ENCODE measurements at regions not wholly inside any gene's neighbourhood (a gene's known extent, or its start where the extent isn't known, plus 50 kb on each side); places are given as distances from the start of the nearest gene placed in this dataset.

DNA sequence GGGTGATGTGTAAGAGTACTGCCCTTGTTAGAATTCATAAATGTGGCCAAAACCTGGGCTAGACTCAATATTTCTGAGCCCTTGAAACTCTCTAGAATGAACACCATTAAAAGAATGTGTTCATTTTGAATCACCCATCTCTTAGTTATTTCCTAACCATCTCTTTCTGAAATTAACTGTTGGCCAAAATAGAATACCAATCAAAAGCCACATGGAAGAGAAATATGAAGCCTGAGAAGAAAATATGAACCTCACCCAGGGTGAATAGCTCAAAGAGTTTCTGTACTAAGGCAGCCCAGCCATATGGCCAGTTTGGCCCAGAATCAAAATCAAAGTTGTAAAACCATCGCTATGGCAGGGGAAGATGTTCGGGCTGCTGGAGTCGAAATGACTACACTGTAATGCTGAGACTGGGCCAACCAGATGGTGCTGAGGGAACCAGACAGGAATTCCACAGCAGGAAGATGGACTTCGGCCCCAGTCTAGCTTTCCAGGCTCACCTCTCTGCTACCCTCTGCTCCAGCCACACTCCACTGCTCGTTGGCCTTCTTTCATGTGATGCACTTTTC lies 154.3 kb upstream of the ZFHX3 start:
- DNase-seq, result no peak

DNA sequence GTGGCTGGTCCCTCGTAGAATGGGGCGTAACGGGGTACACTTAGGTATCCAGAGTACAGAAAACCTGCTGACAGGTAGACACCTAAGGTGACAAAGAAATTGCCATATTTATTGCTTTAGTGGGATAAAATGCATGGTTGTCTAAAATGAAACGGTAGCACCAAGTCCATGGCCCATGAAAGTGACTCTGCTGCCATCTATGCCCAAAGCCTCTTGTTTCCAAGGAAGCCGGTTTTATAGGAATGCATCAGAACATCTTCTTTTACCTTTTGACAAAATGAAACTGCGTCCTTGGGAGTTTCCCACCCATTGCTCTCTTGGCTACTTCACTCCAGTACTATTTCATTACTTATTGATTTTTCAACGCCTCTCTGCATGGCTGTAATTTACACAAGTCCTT lies 151.3 kb upstream of the ZFHX3 start:
- no peak for DNase-seq

DNA sequence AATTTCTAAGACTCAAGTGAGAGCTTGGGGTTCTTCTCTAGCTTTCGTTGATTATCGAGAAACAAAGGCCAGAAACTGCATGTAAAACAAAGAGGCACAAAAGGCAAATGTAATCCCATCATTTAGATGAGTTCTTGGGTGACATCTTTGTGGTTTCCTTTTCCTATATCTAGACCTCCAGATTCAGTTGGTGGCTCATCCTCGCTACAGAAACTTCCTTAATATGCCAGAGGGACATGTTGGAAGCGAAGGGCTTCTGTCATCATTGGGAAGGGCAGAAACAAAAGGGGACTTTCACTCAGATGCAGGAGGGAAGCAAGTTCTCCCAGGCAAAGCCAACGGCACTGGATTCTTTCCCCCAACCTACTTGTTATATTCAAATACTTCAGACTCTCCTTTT lies 150.6 kb upstream of the ZFHX3 start:
- DNase-seq, result no peak

DNA sequence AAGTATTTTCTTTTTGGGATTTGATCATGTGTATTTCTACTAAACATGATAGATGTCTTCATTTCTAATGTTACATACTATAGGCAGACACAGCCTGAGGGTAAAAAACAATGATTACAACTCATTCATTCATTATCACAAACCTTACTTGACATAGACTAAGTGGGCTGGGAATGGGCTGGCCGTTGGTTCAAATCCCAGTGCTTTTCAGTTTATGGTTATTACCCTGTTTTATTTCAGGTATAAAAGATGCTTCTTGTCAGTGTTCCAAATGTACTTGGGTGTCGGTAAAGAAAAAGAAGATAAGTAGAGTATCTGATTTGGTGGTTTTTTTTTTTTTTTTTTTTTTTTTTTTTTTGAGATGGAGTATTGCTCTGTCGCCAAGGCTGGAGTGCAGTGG lies 149.7 kb upstream of the ZFHX3 start:
- DNase-seq, result no peak

DNA sequence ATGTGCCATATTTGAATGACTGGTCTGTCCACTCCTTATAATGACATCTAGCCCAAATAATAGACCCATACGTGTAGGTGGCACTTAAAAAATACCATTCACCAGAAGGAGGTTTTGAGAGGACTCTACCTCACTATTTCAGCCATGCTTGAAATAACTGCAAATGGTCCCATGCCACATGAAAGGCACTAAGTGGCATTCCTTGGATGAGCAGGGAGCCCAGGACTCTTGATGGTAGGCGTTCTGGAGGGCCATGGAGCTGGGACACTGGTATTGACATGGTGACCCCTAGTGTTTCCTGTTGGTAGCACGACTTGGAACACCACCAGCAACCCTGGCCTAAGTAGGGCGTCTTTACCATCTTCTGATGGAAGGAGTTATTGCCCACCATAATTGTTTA lies 148.7 kb upstream of the ZFHX3 start:
- peak in 3 of 6 experiments; percentile 2 to 6 (median 2) for DNase-seq

DNA sequence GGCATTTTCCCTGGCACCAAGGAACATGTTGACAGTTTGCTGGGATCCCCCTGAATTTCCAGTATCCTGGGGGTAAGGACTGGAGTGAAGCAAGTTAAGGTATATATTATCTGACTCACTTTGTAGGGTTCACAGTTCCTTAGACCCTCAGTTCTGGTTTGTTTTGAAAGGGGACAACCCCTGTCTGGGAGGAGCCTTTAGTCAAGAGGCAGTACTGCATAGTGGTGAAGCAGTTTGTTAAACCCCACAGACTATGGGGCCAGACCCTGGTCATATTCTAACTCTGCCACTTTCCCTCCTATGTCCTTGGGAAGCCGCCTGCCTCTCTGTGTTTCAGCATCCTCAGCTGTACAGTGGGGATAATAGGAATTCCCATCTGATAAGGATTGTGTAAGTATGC lies 145.5 kb upstream of the ZFHX3 start:
- no peak for DNase-seq

DNA sequence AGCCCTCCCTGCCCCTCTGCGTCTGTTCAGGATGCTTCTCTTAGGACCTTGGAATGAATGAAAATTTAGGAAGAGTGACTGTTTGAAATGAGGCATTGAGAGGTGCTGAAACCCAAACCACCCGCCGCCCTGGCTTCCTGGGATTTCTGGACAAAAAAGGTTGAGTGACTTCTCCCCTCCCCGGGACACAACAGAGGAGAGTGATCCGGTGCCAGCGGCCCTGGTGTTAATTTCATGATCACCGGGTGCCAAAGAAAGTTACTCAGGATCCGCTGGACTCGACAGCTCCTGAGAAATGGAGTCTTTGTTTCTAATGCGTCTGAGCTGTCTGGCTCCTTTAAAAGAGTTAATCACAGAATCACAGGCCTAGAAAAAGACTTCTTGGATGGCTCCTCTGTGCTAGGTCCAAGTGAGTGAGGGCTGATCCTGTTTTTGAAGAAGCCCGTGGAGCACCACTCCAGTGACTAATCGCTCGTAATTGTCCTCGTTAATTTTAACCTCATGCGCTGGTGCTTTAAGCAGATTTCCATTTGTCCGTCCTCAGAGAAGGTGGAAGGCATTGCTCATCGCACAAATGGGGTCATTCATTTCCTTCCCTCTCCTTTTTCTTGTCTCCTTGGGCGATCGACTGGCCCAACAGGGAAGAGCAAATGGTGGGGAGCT lies 144.4 kb upstream of the ZFHX3 start:
- DNase-seq, result no peak

DNA sequence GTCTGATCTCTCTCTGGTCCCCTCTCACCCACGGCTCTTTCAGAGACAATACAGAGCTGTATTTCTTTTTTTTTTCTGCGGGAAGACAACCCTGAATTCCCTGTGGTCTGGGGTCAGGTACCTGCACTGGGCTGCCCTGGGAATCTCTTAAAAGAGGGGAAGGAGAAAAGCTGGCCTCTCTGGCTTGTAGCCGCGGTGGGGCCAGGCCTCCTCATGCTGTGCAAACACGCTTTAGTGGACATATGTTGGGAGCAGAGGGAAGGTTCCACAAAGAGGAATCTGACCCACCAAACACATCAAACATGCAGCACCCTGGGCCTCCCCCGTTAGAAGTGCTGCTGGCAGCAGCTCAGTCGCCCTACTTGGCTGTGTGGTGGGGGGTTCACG lies 143.7 kb upstream of the ZFHX3 start:
- DNase-seq, result no peak

DNA sequence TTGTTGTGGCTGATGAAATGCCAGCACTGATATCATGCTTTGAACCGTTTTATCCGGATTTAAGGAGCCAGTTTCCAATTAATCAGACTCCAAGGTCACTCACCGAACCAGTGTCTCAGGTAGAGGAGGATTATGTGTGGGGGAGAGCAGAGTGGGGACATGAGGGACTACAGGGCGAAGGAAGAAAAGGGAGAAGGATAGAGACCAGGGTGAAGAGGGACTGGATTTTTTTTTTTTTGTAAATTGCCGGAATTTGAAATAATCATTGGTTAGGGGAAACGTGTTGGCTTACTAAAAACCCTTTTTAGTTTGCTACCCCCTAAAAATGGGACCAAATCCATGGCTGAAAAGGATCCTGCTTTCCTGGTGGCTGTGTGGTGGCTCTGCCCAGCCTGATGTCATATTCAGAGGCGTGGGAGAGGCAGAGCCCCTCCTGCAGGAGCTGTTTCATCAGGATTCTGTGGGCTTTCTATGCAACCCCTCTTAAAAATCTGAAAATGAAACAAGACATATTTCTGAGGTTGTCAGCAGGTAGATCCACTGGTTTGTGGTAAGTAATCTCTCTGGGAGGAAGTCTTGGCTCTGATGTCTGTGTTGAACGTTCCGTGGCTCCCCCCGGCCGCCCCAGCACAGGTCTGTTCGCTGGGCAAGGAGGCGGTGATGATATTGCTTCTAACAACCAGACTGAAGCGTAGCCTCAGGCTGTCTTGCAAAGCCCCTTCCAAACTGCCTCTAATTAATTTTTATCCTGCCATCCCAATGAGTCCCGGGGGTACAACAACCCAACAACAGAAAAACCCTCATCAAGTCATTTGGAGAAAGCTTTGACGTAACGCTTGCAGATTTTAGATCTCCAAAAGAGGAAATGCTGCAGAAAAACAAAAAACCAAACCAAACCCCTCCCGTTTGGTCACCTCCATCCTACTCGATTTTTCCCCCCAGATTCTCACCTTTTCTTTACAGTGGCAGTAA lies 143.0 kb upstream of the ZFHX3 start:
- DNase-seq, result peak in 1 of 6 experiments; percentile 0

DNA sequence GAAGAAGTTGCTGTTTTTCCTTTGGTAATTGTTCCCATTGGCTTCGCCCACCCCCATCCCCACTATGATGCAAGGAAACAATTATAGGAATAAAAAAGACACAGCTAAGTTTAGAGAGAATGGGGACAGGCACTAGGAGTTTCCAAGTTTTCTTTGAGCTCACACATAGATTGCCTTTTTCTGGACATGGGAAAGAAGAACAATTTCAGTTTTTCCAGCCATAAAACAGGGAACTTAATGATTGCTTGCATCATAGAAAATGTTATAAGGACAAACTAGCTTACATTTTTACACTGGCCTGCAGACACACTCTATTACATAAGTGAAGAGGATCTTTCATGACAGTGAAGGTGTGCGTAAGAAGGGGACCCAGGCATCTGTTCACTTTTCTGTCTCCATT lies 142.3 kb upstream of the ZFHX3 start:
- DNase-seq, result no peak

DNA sequence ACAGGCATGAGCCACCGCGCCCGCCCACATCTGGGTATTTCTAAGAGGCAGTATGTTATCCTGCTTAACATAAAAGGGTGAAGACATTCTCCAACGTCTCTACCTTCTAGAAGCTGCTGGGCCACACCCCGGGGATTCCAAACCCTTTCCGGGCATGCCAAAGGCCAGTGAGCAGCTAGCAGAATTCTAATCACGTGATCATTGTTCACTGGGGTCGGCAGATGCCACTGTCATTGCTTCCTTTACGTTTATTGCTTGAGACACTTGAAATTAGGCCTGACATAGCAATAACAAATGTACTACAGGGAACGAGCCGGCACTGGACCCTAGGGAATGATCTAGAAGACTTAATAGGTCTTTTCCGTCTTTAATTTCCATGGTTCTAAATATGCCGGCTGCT lies 141.2 kb upstream of the ZFHX3 start:
- DNase-seq, result no peak

DNA sequence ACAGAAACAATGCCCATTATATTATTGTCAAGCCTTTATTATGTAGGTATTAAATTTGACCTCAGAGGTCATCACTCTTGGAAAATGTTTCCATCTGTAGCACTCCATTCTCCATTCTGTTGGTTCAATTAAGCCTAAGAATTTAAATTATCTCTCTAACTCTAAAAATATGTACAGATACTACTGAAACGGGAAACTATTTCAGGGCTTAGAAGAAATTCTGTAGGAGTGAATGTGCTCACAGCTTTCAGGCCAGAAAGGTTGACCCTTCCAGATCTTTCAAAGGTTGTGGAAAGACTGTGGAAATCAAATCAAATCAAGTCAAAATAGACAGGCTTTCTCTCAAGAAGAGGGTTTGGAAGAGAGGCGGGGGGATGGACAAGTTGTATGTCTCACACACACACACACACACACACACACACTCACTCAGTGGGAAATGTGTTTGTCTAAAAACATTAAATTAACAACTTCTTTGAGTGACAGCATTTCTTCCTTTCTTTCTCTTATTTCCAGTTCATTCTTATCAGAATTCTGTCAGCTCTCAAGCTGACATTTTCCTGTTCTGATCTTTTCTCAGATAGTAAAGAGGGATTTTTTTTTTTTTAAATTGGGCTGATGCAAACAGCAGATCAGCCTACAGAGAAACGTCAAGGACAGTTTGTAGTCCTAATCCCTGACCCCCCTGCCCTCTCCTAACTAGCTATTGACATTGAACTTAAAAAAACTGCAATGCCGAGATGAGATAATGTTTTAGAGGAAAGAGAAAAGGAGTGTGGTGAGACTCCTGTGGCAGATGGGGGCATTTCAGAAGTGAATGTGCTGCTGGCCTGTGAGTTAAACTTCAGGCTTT lies 139.0 kb upstream of the ZFHX3 start:
- no peak for DNase-seq

DNA sequence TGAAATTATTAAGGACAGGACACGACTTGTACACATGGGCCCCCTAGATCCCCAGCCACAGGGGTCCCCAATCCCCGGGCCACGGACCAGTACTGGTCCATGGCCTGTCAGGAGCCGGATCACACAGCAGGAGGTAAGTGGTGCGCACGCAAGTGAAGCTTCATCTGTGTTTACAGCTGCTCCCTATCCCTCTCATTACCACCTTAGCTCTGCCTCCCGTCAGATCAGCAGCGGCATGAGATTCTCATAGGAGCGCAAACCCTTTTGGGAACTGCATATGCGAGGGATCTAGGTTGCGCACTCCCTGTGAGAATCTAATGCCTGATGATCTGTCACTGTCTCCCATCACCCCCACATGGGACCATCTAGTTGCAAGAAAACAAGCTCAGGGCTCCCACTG lies 137.8 kb upstream of the ZFHX3 start:
- no peak for DNase-seq

DNA sequence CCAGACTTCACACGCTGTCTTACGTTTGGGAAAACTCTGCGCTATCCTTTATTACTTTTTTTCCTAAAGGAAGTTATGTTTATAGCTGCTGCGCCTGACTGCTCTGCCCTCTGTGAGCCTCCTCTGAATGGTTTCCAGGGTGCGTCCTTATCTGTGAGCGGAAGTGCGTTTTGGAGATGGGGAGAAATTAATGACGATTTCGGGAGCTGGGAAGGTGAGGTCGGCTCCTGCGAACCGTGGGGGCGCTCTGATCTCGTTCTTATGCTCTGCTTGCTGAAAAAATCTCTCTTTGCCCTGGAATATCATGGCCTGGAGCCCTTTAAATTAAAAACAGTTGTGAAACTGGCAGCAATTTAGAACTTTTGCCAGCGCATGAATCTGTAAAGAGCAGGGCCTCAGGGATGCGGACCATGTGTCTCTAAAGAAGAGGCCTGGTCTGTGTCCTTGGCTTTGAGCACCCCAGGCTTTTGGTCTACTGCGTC lies 135.7 kb upstream of the ZFHX3 start:
- DNase-seq, result no peak

DNA sequence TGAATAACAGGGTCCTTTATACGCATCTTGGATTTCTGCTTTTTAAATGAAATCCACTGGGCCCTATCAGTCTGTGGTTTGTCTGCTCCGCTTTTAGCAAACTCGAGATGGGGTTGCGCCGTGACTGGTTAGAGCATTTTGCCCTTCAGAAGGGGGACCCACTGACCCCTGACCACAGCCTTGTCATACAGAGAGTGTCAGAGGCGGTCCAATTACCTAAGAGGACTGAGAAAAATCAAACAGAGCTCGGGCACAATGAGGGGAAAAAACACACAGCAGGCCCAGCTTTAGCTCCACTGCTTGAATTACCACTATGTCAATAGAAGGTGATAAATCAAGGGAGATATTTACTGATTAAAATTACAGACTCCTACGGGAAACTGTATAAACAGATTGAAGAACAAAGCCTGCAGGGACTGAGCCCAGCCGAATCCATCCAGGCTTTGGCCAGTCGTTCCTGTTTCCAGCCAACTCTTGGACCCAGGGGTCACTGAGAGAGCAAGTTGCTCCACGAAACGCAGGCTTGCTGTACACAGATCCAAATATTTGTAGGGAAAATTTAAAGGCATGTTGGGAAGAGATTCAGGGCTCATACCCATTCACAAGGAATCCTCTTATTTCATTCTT lies 131.9 kb upstream of the ZFHX3 start:
- no peak for DNase-seq

DNA sequence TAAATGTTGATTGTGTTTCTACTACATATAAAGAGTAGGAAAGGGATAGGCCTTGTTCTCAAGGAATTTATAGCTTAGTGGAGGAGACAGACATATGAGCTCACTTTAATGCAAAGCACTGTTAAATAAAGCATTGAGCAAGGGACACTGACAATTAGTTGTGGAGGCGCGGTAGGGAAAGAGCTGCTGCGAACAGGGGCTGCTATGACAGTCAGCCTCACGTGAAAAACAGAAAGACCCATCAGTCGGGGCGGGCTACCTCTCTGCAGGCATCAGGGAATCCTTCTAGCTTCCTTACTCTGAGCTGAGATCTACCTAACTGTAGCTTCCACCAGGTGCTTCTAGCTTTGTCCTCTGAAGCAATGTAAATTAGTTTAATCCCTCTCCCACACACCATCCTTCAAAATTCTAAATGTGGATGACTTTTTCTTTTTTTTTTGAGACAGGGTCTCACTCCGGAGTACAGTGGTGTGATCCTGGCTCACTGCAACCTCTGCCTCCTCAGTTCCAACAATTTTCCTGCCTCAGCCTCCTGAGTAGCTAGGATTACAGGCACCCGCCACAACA lies 129.9 kb upstream of the ZFHX3 start:
- no peak for DNase-seq

DNA sequence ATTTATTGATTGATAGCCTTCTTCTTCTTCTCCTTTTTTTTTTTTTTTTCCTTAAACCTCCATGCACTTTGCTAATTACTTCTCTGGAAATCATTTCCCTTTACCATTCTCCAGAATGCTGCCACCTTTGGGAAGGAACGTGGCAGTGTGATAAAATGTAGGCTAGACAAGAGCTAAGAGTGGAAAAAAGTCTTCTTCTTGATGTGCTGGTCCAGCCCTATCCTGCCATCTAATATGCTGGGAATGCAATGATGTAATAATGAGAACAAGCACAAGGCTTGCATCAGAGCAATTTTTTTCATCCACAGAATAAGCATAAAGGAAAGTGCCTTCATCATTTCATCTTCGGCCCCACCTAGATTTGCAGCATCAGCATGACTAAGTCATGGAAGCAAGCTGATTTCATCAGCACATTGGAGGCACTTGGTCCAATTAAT lies 128.7 kb upstream of the ZFHX3 start:
- DNase-seq, result no peak

DNA sequence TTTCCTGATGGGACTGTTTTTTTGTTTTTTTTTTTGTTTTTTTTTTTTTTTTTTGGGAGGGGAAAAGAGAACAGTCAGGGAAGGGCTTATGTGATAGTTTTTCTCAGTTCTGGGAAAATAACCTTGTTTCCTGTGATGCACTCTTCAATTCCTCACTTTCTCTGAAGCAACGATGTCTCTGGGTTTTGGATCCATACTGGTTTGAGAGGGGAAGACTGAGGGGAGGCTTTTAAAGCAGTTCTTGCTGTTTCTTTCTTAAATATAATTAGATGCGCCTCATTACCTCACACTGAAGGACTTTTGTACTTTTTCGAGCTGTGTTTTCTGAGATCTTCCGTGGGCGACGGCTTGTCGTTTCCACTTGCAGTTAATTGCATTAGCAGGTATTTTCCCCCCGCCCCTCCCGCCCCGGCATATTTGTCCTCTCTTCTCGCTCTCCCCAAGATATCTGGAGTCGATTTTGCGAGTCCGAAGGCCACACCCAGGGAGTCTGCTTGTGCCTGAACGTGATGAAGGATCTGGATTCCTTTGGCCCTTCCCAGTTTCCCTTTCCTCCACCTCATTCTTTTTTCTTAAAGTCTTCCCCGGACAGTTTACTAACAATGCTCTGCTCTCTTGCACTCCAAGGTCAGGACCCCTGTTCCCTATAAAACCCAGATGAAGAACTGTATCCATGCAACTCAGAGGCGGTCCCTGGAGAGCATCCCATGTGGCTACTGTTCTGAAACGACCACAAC lies 125.2 kb upstream of the ZFHX3 start:
- DNase-seq, result no peak

DNA sequence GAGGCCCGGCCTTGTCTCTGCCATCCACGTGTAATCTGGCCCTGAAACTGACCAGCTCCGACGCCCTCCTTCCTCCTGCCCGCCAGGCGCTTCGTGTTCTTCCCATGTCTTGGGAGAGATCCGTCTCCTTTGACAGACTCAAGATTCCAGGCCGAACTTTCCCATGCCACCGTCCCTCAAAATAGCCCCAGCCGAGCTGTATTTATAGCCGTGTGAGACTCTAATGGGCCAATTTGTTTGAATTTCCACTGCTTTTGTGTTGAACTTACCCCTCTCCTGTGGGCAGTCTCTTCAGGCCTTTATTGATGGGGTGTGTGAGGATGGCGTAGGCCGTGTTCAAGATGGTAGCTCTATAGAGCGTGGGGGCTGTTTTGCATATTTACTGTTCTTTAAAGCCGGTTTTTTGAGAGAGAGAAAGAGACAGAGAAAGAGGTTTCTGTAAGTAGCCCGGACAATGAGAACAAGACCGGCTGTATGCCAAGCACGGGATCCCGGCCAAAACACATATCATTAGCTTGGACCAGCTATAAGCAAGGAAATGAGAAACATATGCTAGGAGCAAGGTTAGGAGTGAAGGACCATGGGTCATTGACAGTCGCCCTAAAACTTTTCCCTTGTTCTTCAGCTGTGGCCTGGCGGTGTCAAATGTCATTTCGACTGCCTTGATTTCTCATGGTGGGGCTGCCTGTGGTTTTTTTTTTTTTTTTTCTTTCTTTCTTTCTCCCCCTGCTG lies 124.5 kb upstream of the ZFHX3 start:
- no peak for DNase-seq

DNA sequence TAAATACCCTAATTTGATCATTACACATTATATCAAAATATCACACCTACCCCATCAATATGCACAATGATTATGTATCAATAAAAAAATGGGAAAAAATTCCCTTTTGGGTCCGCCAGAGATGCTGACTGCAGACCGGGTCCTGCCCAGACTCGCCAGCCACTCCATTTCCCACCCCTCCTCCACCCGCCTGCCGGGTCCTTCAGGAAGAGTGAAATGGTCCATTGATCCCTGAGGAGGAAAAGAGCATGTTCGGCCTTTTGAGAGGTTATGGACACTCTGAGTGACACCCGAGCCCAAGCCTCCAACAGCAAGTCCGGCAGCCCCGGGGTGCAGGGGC lies 123.9 kb upstream of the ZFHX3 start:
- no peak for DNase-seq

DNA sequence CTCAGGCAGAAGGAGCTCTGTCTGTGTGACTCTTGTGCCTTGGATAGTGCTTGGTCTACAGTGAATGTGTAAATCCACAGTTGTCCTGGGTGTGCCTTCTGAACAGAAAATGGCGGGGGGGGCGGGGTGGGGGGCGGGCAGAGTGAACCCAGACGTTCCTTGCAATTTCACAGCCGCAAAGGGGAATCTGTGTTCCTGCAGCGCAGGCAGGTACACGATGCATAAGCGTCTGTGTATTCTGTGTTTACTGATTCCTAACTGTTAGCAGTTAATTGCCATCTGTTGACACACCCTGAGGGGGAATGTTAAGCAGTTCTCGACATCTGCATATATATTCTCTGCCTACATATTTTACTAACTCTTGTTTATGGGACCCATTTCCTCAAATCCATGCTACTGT lies 123.5 kb upstream of the ZFHX3 start:
- no peak for DNase-seq
